H1 (cell line): ENCODE measurements at regions not wholly inside any gene's neighbourhood (a gene's known extent, or its start where the extent isn't known, plus 50 kb on each side); places are given as distances from the start of the nearest gene placed in this dataset.

Experiments used
- BRCA1 ChIP-seq: IDR thresholded peaks from 2 replicates; pipeline ENCODE4 v1.6.1; 2012; ENCODE audit warnings: low read depth, low read length, improper control_type of control experiment
- SIRT6 ChIP-seq: IDR thresholded peaks from one replicate; pipeline ENCODE4 v1.7.1; 2012; ENCODE audit warnings: low read length, inconsistent platforms

- TF ChIP-seq SIRT6 (no peak), BRCA1 (no peak)
These were observed 186.8 kb downstream of the PALM2AKAP2 start (continued) for GRCh38 chr9:109966643-109967368.
